GM18498 (cell line): ENCODE measurements at regions not wholly inside any gene's neighbourhood (a gene's known extent, or its start where the extent isn't known, plus 50 kb on each side); places are given as distances from the start of the nearest gene placed in this dataset.

ENCODE experiments used
- ATAC-seq: cut with Tn5 transposase; IDR thresholded peaks from one replicate; pipeline ENCODE4 v1.9.1; 2021; ENCODE audit warnings: mild to moderate bottlenecking, moderate library complexity; ENCODE audit not compliant: unreplicated experiment

GRCh38 chr20:23254505-23254904 lies 96.1 kb upstream of the NXT1 start:
- ATAC-seq, result no peak

- no peak for ATAC-seq
These were observed 96.6 kb upstream of the NXT1 start for GRCh38 chr20:23254034-23254433.

- no peak for ATAC-seq
These were observed 97.1 kb upstream of the NXT1 start for GRCh38 chr20:23253524-23253923.

GRCh38 chr20:23251779-23252178 lies 98.8 kb upstream of the NXT1 start:
- ATAC-seq, result no peak

- ATAC-seq, result no peak
These were observed 101.0 kb upstream of the NXT1 start for GRCh38 chr20:23249541-23249940.

GRCh38 chr20:23248461-23248882 lies 102.1 kb upstream of the NXT1 start:
- ATAC-seq, result no peak

GRCh38 chr20:23246717-23247664 lies 103.6 kb upstream of the NXT1 start:
- no peak for ATAC-seq

- ATAC-seq, result peak; percentile 92
These were observed 104.9 kb upstream of the NXT1 start for GRCh38 chr20:23245553-23246181.

GRCh38 chr20:23244916-23245552 lies 105.6 kb upstream of the NXT1 start:
- ATAC-seq, result no peak

- no peak for ATAC-seq
These were observed 106.3 kb upstream of the NXT1 start for GRCh38 chr20:23244156-23244915.

- no peak for ATAC-seq
These were observed 106.8 kb upstream of the NXT1 start for GRCh38 chr20:23243791-23244155.

- no peak for ATAC-seq
These were observed 107.9 kb upstream of the NXT1 start for GRCh38 chr20:23242556-23243180.

GRCh38 chr20:23242104-23242503 lies 108.5 kb upstream of the NXT1 start:
- no peak for ATAC-seq

- ATAC-seq, result no peak
These were observed 109.2 kb upstream of the NXT1 start for GRCh38 chr20:23241416-23241815.

GRCh38 chr20:23240519-23240918 lies 110.1 kb upstream of the NXT1 start:
- no peak for ATAC-seq

- ATAC-seq, result no peak
These were observed 113.4 kb upstream of the NXT1 start for GRCh38 chr20:23237201-23237600.

GRCh38 chr20:23235173-23236027 lies 115.2 kb upstream of the NXT1 start:
- ATAC-seq, result no peak

GRCh38 chr20:23234311-23235078 lies 116.1 kb upstream of the NXT1 start:
- ATAC-seq, result no peak

GRCh38 chr20:23233341-23233740 lies 117.2 kb upstream of the NXT1 start:
- no peak for ATAC-seq
